NOMO-1 treated with DMSO at 0.1 percent for 48 hours (cell line): ENCODE measurements at regions not wholly inside any gene's neighbourhood (a gene's known extent, or its start where the extent isn't known, plus 50 kb on each side); places are given as distances from the start of the nearest gene placed in this dataset.

Experiments used
- DNase-seq: peaks from one replicate; lab custom pipeline; 2025; ENCODE audit not compliant: unreplicated experiment; lab: John Stamatoyannopoulos, UW

DNA sequence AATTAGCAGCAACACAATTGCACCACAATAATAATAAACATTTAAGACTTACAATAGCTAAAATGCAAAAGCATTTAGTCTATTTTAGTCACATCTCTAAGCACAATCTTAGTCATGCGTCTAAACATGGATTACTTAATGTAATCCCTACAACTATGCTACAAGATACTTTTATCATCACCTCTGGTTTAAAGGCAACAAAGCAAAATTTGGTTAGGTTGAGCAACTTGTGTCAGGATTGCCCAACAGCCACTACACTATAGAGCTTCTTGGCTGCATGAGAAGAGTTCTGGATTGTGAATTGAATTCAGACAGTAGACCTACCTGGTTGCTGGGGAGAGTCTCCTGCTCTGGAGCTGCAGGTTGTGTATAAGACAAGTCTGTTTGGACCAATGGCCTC, 146.5 kb upstream of the PUDP start:
- DNase-seq, result peak; percentile 67

DNA sequence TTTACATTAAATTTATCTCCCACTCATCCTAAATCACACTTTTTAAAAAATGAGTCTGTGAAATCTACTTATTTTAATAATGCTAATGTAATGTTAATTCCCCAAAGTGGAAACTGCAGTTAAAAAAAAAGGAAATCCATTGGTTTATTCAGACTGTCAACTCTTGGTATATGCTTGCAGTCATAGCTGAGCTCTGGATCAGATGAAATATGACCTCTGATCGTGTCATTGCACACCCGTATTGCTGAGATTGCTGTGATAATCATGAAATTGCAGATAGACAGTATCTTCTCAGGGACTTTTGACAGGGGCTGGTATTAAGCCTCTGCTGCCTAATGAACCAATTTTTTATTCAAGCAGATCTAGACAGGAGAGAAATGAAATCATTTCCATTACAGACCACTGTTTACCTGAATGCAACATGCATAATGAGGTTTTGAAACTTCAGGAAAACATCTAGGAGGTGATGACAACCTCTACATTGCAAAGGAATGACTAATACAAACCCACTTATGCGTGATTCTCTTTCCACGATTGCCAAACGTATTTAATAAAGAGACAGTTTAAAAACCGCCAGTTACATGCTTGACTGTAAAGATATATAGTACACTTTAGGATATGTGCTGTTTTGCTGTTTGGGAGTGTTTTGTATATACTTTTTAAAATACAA, 138.3 kb upstream of the PUDP start:
- peak; percentile 2 for DNase-seq

DNA sequence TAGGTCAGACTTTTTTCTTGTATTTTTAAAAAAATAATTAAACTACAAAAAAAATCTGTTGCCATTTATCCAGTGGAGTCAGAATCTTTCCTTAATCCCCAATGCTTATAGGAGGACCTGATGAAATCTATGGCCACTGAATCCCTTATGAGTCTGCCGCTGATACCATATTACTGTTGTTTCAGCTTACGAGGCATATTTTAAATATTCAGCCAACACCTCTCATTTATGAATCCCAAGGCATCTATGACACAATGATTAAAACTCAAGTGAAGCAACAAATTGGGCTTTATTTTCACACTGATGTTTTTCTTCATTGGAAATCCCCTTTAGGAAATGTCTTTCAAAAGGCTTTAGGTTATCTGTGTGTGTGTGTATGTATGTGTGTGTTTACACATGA, 137.8 kb upstream of the PUDP start:
- DNase-seq, result no peak

DNA sequence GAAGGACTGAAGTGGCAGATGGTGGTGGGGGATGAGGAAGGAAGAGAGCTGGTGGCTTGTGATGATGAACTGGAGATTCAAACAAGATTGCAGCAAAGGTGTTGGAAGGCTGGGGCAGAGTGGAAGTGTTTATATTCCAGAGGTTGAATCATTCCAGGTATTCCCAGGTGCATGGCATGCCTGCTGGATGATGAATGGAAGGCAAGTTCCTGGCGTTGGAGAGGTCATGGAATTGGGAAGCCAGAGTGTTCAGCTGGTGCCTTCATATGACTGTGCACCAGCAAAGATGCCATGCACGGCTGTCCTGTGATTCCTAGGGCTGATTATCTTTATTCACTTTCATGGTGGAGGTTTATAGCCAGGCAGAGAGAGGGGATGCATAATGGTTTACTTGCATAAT, 135.8 kb upstream of the PUDP start:
- DNase-seq, result no peak

DNA sequence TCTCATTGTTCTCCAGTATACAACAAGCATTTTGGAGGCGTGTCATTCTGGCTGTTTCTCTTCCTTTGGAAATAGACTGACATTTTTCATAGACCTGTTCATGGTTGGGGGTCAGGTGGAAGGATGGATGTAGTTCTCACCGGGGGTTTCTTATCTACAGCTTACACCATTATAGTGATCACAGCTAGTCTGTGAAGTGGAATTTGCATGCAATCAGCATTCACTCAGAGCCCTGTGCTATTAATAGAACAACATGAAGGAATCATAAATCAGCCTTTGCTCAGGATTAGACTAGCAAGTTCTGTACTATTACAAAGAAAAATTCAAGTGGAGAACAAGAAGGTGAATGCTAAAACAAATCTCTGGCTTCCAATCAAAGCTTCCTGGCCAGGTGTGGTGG, 132.6 kb upstream of the PUDP start:
- DNase-seq, result no peak

DNA sequence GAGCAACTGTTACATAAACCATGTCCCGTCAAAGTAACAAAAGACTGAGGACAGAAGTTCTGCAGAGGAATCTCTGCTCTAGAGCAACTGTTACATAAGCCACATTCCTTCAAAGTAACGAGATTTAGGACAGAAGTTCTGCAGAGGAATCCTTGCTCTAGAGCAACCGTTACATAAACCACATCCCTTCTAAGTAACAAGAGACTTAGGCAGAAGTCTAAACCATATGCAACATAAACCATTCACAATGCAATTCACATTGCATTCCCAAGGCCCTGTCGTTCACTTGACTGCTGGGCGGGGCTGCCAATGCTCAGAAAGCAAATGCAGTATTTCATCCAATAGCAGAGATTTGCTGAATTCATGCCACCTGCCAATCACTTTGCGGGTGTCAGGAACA, 124.4 kb upstream of the PUDP start:
- DNase-seq, result peak; percentile 45

DNA sequence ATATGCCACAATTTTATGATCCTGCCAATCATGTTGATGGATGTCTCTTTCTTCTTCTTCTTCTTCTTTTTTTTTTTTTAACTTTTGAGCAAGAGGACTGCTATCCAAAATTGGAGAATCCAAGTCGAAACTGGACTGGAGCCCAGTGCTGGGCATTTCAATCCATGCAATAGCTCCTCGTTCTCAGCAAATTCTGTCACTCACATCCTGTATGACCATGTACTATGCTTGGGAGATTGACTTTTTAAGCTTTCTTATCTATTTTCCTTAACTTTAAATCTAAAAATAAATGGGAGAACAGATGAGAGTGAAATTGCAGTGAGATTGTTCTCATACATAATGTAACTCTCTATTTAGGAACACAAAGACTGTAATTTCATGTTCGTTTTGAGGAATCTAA, 123.0 kb upstream of the PUDP start:
- no peak for DNase-seq

DNA sequence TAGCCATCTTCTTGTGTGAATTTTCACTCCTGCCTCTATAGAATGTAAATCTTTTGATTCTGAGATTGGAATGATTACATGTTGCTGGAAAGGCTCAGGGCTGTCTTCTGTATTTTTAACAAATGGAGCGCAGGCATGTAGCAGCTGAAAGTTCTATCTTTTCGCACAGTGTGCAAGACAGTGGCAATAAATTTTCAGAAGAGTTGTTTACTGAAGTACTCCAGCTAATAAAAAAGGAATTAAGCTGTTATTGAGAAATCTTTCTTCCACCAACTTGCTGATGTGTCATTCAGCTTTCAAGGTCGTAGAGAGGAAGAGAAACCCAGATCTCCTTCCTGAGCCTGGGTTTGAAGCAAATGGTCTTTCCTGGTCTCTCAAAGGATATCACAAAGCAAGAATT, 122.0 kb upstream of the PUDP start:
- DNase-seq, result peak; percentile 93

DNA sequence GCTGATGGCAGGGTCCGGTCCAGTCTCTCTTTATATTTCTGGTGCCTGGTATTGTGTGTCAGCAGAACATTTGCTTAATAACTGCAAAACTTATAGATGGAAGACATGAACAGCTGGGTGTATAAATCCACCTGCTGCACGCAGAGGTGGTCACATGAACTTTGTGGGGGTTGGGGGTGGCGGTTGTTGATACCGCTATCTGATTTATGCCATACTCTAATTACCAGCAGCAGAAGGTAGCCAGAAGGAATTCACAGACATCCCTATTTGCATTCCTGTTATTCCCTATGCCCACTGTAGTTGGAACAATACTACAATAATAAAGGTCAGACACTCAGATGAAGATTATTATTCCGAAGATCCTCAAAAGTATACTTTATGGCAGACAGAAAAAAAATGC, 121.6 kb upstream of the PUDP start:
- no peak for DNase-seq

DNA sequence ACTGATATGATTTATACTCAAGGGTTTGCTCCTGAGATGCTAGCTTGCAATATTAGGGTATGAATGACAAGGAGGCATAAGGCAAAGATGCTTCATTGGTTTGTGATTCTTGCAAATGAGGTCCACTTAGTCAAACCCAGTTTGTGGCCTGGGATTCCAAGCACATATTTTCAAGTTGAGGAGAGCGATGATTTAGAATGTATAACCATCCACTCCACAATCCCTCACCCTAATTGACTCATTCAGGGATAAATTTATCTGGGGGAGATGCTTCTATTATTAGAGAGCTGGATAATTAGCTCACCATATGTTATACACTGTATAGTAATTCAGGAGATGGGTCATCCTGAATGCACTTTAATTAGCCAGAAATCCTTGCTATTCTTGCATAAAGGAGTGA, 118.3 kb upstream of the PUDP start:
- no peak for DNase-seq

DNA sequence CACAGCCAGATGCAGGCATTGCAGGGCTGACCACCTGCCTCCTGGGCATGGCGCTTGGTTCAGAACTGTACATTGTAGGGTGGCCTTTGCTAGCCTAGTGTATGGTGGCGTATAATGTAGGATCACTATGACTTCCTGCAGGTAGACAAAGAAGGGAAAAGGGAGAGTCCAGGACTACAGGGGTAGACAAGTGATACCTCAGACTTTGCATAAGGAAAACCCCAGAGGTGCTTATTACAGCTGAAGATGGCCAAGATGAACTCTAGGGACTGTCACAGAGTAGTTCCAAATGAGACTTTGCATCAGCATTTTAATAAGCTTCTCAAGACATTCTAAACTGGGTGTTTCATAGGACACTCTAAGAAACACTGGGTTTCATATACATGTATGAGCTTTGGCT, 116.4 kb upstream of the PUDP start:
- DNase-seq, result no peak

DNA sequence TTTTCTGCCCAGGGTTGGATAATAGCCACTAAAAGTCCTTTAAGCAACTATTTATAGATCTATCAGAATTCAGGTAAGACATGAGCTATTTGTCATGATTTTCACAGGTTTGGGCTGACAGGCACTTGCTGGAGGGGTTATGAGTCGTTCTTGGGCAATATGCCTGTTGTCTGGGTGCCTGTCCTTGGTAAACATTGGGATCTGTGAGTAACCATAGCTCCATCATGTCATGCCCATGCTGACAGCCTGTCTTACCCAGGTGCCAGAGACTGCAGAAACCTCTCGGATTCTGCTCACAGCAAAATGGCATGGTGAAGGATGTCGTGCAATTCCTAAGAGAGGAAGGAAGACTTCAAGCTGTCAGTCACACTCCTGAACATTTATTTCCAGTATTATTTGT, 116.0 kb upstream of the PUDP start:
- no peak for DNase-seq

DNA sequence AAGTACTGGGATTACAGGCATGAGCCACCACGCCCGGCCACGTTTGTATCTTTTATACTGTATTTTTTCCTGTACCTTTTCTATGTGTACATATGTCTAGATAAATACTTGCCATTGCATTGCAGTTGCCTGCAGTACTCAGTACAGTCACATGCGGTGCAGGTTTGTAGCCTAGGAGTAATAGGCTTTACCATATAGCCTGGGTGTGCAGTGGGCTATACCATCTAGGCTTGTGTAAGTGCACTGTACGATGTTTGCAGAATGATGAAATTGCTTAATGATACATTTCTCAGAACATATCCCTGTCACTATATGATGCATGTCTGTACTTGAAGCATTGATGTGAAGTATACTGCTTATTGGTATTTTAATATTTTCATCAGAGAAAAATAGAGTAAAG, 115.4 kb upstream of the PUDP start:
- no peak for DNase-seq

DNA sequence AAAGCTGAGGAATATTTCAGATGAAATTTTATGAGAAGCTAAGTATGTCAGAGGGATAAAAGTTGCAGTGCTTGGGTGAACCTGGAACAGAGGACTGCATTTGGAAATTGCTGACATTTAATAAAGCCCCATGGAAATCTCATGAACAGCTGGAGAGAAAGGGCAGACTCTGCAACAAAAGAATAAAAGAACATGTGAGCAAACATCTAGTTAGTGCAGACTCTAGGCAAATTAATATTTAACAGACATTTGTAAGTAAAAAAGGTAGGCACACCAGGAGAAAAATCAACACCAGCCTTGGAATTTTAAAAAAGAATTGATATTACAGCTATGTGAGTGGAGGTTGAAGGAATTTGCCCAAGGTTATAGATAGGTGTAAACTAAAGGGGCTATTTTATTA, 114.6 kb upstream of the PUDP start:
- DNase-seq, result no peak

DNA sequence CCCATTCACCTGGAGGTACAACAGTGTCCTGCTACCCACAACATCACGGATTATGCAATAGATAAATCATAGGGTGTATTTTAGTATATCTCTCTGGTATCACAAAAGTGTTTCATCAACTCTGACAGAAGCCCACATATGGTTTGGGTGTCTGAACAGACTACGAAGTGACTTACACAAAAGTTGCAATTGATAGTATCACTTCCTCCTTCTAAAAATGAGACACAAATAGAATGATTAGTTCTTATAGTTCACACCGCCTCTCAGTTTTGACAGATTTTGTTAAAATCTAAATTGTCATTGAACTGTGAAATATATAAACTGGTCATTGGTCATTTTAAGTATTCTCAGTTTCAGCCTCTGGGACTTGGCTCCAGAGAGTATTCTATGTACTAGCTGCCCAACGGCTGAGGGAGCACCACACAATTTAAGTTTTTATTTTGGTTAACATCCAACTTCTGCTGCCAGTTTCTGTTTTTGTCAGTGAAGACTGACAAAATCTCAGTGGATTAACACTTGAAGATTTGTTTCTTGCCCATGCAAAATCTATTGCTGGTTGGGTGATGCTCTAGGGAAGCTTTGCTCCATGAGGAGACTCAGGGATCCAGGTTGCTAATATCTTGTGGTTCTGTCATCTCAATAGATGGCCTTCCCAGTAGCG, 113.8 kb upstream of the PUDP start:
- peak; percentile 90 for DNase-seq

DNA sequence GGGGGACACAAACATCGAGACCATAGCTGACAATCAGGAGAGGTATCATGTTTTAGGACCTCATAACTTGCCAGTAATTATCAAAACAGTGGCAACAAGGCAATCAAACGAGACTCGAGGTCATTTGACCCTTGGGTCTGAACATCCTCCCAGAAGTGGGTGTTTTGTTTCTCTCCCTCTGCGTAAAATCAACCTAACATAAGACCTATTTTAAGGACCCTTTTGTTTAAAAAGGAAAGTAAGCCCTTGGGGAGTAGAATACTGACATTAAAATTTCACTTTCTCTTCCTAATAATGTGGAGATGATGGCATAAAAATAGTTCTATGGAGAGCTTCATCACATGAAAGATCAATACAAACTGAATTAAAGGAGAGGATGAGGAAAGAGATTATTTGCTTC, 106.2 kb upstream of the PUDP start:
- no peak for DNase-seq

DNA sequence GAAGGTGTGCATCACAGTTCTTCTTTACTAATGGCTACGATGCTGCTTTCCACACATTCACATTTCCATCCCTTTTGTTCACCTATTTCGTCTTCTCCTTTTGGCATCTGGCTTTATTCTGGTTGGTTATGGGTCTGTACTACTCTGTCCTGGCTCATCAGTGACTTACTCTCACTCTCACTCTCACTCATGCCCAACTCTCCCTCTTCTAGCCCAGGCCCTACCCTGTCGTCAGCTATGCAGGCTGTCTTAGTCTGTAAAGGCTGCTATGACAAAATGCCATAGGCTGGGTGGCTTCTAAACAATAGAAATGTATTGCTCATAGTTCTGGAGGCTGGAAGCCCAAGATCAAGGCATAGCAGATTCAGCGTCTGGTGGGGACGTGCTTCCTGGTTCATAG, 105.6 kb upstream of the PUDP start:
- DNase-seq, result no peak

DNA sequence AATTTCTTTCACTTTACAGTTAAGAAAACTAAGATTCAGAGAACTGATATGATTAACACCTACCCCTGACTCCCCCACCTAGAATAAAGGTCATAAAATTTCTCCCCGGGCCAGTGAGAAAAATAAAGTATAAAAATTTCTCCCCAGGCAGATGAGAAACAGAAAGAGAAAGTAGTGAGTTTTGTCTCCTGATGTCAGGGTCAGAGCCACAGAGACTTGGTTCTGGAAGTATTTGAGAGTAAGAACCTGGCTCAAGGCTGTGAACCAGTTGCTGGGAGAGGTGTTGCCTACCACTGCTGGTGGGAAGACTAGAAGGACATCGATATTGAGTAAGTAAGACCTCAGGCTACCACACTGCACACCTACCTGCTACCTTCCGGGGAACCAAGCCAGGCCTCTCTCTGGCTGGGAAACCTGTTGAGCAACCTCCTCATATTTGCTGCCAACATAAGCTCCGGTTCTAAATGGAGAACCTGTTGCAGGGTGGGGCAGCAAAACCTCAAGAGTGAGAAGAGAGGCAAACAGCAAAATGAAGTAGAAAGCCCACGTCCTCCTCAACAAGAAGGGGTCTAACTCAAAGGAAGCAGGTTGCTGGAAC, 104.2 kb upstream of the PUDP start:
- DNase-seq, result peak; percentile 76

DNA sequence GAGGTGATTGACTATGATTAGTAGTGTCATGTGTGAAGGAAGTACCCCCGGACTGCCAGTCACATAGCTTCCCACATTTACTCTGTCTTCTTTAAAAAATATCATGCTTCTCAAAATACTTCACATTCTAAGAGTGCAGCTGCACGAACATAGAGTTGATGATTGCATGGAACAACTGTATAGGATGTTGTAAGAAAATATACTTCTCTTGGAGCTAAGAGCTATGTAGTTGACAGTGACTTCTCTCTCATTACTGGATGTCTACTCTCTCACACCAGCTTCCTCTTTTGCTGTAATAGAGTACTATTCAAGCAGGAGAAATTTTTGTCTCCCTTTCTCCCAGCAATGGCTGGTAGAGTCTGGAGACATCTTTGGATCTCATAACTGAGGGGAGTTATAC, 99.4 kb upstream of the PUDP start:
- DNase-seq, result peak; percentile 89

DNA sequence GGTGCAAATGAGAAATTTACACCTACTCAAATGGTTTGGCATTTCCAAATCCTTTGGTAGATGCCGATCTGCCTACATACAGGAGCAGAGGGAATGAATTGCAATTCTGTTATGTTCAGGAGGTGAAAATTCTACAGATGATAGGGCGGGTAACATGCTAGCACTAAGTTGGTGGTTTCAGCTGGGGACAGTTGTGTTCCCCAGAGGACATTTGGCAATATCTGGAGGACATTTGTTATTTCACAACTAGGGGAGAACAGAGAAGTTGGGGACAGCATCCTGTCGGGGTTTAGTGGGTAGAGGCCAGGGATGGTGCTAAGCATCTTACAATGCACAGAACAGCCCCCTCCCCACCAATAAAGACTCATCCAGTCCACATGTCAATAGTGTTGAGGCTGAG, 96.5 kb upstream of the PUDP start:
- peak; percentile 73 for DNase-seq

DNA sequence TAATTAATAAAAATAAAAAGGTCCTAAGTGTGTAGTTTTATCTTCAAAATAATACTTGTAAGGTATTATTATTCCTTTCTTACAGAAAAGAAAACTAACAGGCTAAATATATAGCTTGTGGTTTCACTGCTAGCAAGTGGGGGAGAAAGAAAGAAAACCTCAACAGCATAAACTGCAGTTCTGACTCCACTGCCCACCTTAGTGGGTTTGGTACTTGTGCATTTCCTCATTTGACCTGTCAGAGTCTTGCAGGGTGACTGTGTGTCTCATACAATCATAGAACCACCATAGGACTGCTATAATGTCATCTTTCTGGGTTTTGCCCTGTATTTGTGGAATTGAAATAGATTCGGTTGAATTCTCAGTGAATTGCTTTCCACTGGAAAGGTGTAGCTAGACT, 94.7 kb upstream of the PUDP start:
- peak; percentile 43 for DNase-seq

DNA sequence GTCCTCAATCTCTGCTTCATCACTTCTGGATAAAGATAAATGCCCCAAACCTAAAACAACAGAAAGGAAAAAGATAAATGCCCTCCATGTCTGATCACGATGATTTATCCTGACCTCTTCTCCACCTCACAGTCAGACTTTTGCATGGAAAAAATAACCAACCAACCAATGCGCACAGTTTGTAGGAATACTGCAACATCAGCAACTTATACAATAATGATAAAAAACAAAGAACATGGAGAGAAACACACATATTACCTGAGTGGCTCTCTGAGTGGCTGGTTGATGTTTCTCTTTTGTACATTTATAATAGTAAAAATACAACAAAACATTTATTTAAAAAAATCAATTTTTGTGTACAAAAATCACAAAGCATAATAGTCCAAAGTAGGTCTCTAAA, 93.0 kb upstream of the PUDP start:
- DNase-seq, result no peak

DNA sequence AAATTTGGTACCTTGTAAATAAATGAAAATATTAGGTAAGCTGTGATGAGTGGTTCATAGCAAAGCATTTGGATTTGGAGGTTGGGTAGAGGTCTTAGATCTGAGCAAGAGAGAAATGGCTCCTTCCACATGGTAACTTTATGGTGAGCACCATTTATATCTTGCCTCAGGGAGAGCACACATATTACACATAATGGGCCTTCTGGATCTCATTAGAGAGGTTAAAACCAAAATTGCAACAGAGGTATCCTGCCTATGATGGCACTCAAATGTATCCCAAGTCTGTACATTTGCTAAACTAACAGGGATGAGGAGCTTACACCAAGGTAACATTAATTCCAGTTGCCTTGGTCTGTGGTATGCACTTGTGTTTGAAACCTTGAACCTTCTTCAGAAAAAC, 87.1 kb upstream of the PUDP start:
- no peak for DNase-seq
